H1 (cell line): ENCODE measurements at regions not wholly inside any gene's neighbourhood (a gene's known extent, or its start where the extent isn't known, plus 50 kb on each side); places are given as distances from the start of the nearest gene placed in this dataset.

Experiments
- CTCF ChIA-PET: fragments of 300-600 bp; sonication (Branson Sonifier 250); formaldehyde crosslinking; loops from one replicate; lab custom pipeline; 2021; ENCODE audit not compliant: partially characterized antibody; lab: Charles Lee
- POLR2A ChIA-PET: fragments of 300-600 bp; sonication (Branson Sonifier 250); formaldehyde crosslinking; loops from one replicate; lab custom pipeline; 2021; ENCODE audit warnings: inconsistent platforms; ENCODE audit not compliant: partially characterized antibody; lab: Charles Lee
- DNase-seq, 2 experiments: peaks; one replicate each; pipeline versions ENCODE4 v3.0.0 to v3.0.0-alpha.2; 2010 to 2022; ENCODE audit warnings: low spot score in 2 of 2, low read depth in 1 of 2, mixed read lengths in 1 of 2
- FAIRE-seq: peaks from 2 replicates; lab custom pipeline; 2011; peaks lifted over from hg19 to GRCh38; lab: Jason Lieb, UNC
- H2AFZ ChIP-seq: 2 replicates; pipeline ENCODE4 v1.8.1; 2012; ENCODE audit warnings: low read length, inconsistent platforms
- H2AK5ac ChIP-seq: 2 replicates; pipeline ENCODE4 v1.6.1; 2013; ENCODE audit warnings: low read depth, low read length
- H2BK120ac ChIP-seq: replicated peaks from 2 replicates; pipeline ENCODE3; 2013; ENCODE audit warnings: low read depth, low read length, inconsistent platforms
- H2BK12ac ChIP-seq: 2 replicates; pipeline ENCODE4 v1.6.1; 2013; ENCODE audit warnings: low read depth, low read length
- H2BK15ac ChIP-seq: 2 replicates; pipeline ENCODE4 v1.6.1; 2013; ENCODE audit warnings: low read length
- H2BK20ac ChIP-seq: 2 replicates; pipeline ENCODE4 v1.6.1; 2013; ENCODE audit warnings: low read length
- H2BK5ac ChIP-seq: 2 replicates; pipeline ENCODE4 v1.6.1; 2013; ENCODE audit warnings: low read depth, low read length
- H3K14ac ChIP-seq: 2 replicates; pipeline ENCODE4 v1.6.1; 2013; ENCODE audit warnings: inconsistent platforms; ENCODE audit not compliant: insufficient read length
- H3K18ac ChIP-seq: 2 replicates; pipeline ENCODE4 v1.6.1; 2013; ENCODE audit warnings: low read length; ENCODE audit errors: extremely low read depth
- H3K23ac ChIP-seq: 2 replicates; pipeline ENCODE4 v1.6.1; 2013; ENCODE audit warnings: inconsistent platforms; ENCODE audit not compliant: insufficient read length
- H3K23me2 ChIP-seq: 2 replicates; pipeline ENCODE4 v1.6.1; 2013; ENCODE audit warnings: low read depth, low read length
- H3K27ac ChIP-seq: 2 replicates; pipeline ENCODE4 v1.6.1; 2011; ENCODE audit warnings: low read depth, low read length, inconsistent platforms
- H3K27me3 ChIP-seq, 4 experiments: replicated peaks in 1 of 4; 1 replicate in 1 of 4; 2 replicates in 3 of 4; pipeline versions ENCODE4 v1.6.1 to v1.8.1; 2011 to 2013; ENCODE audit warnings: low read length in 3 of 4, mild to moderate bottlenecking in 3 of 4, inconsistent platforms in 2 of 4, mixed read lengths in 2 of 4, moderate library complexity in 1 of 4; ENCODE audit not compliant: control insufficient read depth in 3 of 4, insufficient read depth in 3 of 4; ENCODE audit errors: extremely low read depth in 1 of 4
- H3K36me3 ChIP-seq, 4 experiments: 2 replicates each; pipeline versions ENCODE4 v1.6.1 to v1.8.1; 2011 to 2013; ENCODE audit warnings: mild to moderate bottlenecking in 4 of 4, low read length in 3 of 4, moderate library complexity in 2 of 4, control low read depth in 1 of 4, inconsistent platforms in 1 of 4; ENCODE audit not compliant: insufficient read depth in 4 of 4, control insufficient read depth in 2 of 4
- H3K4ac ChIP-seq: replicated peaks from 2 replicates; pipeline ENCODE3; 2013; ENCODE audit warnings: low read length, low read depth, mixed read lengths, inconsistent platforms; ENCODE audit not compliant: insufficient read length
- H3K4me1 ChIP-seq, 4 experiments: replicated peaks in 1 of 4; 1 replicate in 1 of 4; 2 replicates in 3 of 4; pipeline versions ENCODE4 v1.6.1 to v1.8.1; 2011 to 2013; ENCODE audit warnings: low read length in 3 of 4, inconsistent platforms in 2 of 4, mixed read lengths in 1 of 4; ENCODE audit not compliant: insufficient read depth in 4 of 4, control insufficient read depth in 3 of 4
- H3K4me2 ChIP-seq, 2 experiments: 2 replicates each; pipeline versions ENCODE4 v1.6.1 to v1.8.1; 2011 to 2013; ENCODE audit warnings: low read depth in 2 of 2, low read length in 2 of 2, control low read depth in 1 of 2, inconsistent platforms in 1 of 2, mild to moderate bottlenecking in 1 of 2; ENCODE audit not compliant: insufficient read depth in 1 of 2
- H3K4me3 ChIP-seq, 4 experiments: fragments of 200-600, 300-600 bp in 1 of 4; sonication (generic), shearing (Covaris generic), sonication (Bioruptor Twin) in 1 of 4; 2 replicates each; pipeline versions ENCODE4 v1.5.1 to v1.8.1; 2011 to 2016; ENCODE audit warnings: low read length in 4 of 4, low read depth in 3 of 4, control low read depth in 2 of 4, inconsistent platforms in 2 of 4, mild to moderate bottlenecking in 2 of 4, mixed read lengths in 1 of 4, moderate library complexity in 1 of 4; ENCODE audit not compliant: insufficient read depth in 2 of 4; ENCODE audit errors: extremely low read depth in 1 of 4
- H3K56ac ChIP-seq: replicated peaks from 2 replicates; pipeline ENCODE3; 2013; ENCODE audit warnings: low read depth, mild to moderate bottlenecking, mixed read lengths, low read length, inconsistent platforms; ENCODE audit not compliant: insufficient read length
- H3K79me1 ChIP-seq: 2 replicates; pipeline ENCODE4 v1.6.1; 2013; ENCODE audit warnings: low read depth, low read length, control low read depth
- H3K79me2 ChIP-seq, 2 experiments: 2 replicates each; pipeline versions ENCODE4 v1.6.1 to v1.8.1; 2012 to 2013; ENCODE audit warnings: low read length in 2 of 2, mild to moderate bottlenecking in 2 of 2, inconsistent platforms in 1 of 2; ENCODE audit not compliant: insufficient read depth in 2 of 2, control insufficient read depth in 1 of 2
- H3K9ac ChIP-seq, 4 experiments: replicated peaks in 1 of 4; 1 replicate in 1 of 4; 2 replicates in 3 of 4; pipeline versions ENCODE4 v1.6.1 to v1.8.1; 2011 to 2013; ENCODE audit warnings: low read depth in 3 of 4, low read length in 3 of 4, control low read depth in 2 of 4, mild to moderate bottlenecking in 2 of 4, moderate library complexity in 2 of 4, inconsistent platforms in 1 of 4; ENCODE audit errors: extremely low read depth in 1 of 4
- H3K9me3 ChIP-seq, 2 experiments: 2 replicates each; pipeline versions ENCODE4 v1.6.1 to v1.8.1; 2012 to 2013; ENCODE audit warnings: mild to moderate bottlenecking in 2 of 2, moderate library complexity in 2 of 2, control low read depth in 1 of 2, inconsistent platforms in 1 of 2, low read depth in 1 of 2, low read length in 1 of 2, mixed read lengths in 1 of 2; ENCODE audit not compliant: insufficient read depth in 2 of 2
- H4K20me1 ChIP-seq, 2 experiments: replicated peaks in 1 of 2; 2 replicates each; pipeline versions ENCODE3 to v1.8.1; 2011 to 2013; ENCODE audit warnings: inconsistent platforms in 2 of 2, low read length in 2 of 2, mild to moderate bottlenecking in 1 of 2; ENCODE audit not compliant: insufficient read depth in 2 of 2, control insufficient read depth in 1 of 2
- H4K5ac ChIP-seq: 2 replicates; pipeline ENCODE4 v1.6.1; 2013; ENCODE audit warnings: low read length, low read depth, mixed read lengths, inconsistent platforms; ENCODE audit not compliant: insufficient read length
- H4K8ac ChIP-seq: 2 replicates; pipeline ENCODE4 v1.8.0; 2013; ENCODE audit warnings: mild to moderate bottlenecking, moderate library complexity, low read length, inconsistent platforms; ENCODE audit not compliant: insufficient read depth; ENCODE audit errors: extremely low read depth
- H4K91ac ChIP-seq: replicated peaks from 2 replicates; pipeline ENCODE3; 2013; ENCODE audit warnings: low read length, mixed read lengths, inconsistent platforms; ENCODE audit not compliant: insufficient read length
- ASH2L ChIP-seq: fragments of 200-600, 300-600 bp; sonication (generic); IDR thresholded peaks from one replicate; pipeline ENCODE4 v1.7.1; 2017; ENCODE audit warnings: low read length
- CBX8 ChIP-seq: fragments of 300-800, 300-1000 bp; sonication (generic); IDR thresholded peaks from 2 replicates; pipeline ENCODE4 v1.7.1; 2016; ENCODE audit warnings: low read depth, low read length, borderline replicate concordance
- CEBPB ChIP-seq: IDR thresholded peaks from 2 replicates; pipeline ENCODE4 v1.6.1; 2012; ENCODE audit warnings: low read depth, low read length
- CTCF ChIP-seq, 3 experiments: IDR thresholded peaks; 1 replicate in 2 of 3; 2 replicates in 1 of 3; pipeline versions ENCODE4 v1.5.1 to v1.6.1; 2011; ENCODE audit warnings: low read length in 3 of 3, mild to moderate bottlenecking in 3 of 3, inconsistent platforms in 2 of 3, low read depth in 1 of 3, moderate library complexity in 1 of 3; ENCODE audit not compliant: insufficient read depth in 1 of 3; ENCODE audit errors: control extremely low read depth in 1 of 3
- GABPA ChIP-seq: IDR thresholded peaks from 2 replicates; pipeline ENCODE4 v1.6.1; 2011; ENCODE audit warnings: mild to moderate bottlenecking, low read length, moderate library complexity, borderline replicate concordance; ENCODE audit not compliant: insufficient read depth
- GTF2F1 ChIP-seq: IDR thresholded peaks from 2 replicates; pipeline ENCODE4 v1.6.1; 2012; ENCODE audit warnings: low read depth, low read length, improper control_type of control experiment, borderline replicate concordance
- JUND ChIP-seq: IDR thresholded peaks from 2 replicates; pipeline ENCODE4 v1.6.1; 2011; ENCODE audit warnings: mild to moderate bottlenecking, improper control_type of control experiment, low read length
- SIX5 ChIP-seq: IDR thresholded peaks from 2 replicates; pipeline ENCODE4 v1.6.1; 2011; ENCODE audit warnings: mild to moderate bottlenecking, low read depth, low read length
- SP2 ChIP-seq: IDR thresholded peaks from 2 replicates; pipeline ENCODE4 v1.6.1; 2012; ENCODE audit warnings: mild to moderate bottlenecking, low read length, inconsistent platforms
- SRF ChIP-seq: IDR thresholded peaks from 2 replicates; pipeline ENCODE4 v1.6.1; 2011; ENCODE audit warnings: mild to moderate bottlenecking, low read depth, low read length, moderate library complexity
- ZNF274 ChIP-seq: IDR thresholded peaks from 2 replicates; pipeline ENCODE4 v1.7.0; 2012; ENCODE audit warnings: low read length, borderline replicate concordance; ENCODE audit errors: extremely low read depth
- WGBS, 2 experiments: shearing (Covaris generic) in 1 of 2; methylation state at CpG; one replicate each; pipeline versions ENCODE4 v1.1.6 to v1.1.7; 2013 to 2015; ENCODE audit warnings: low lambda C conversion rate in 2 of 2, mixed read lengths in 2 of 2, inconsistent platforms in 1 of 2, low coverage in 1 of 2, missing lambda C conversion rate in 1 of 2; ENCODE audit not compliant: insufficient replicate concordance in 2 of 2, insufficient coverage in 1 of 2, insufficient read length in 1 of 2; ENCODE audit errors: extremely low coverage in 1 of 2, missing lambda C conversion rate in 1 of 2; 5-methylcytosine and 5-hydroxymethylcytosine counted together

GRCh38 chr3:180828001-180828720, 84.3 kb upstream of the FXR1 start:
- H3K27me3 ChIP-seq: no peaks in the 10 kb centered on the region
- no peak overlapping the region for H3K23ac ChIP-seq
- no peak overlapping the region for H2BK20ac ChIP-seq
- FAIRE-seq (no peak), DNase-seq (no peak)
- no peak overlapping the region for H3K4ac ChIP-seq
- no peaks in the 10 kb centered on the region for H3K79me1 ChIP-seq
- no peak overlapping the region for H2AK5ac ChIP-seq
- H2BK120ac ChIP-seq: no peak overlapping the region
- no peaks in the 10 kb centered on the region for H3K79me2 ChIP-seq
- ChIA-PET CTCF (interaction anchor here (1.2 to 1.5 kb wide), 2 partner anchors 14 to 27 kb away, joined by 3 read pairs; no protein-coding TSS in a partner anchor), POLR2A (no interaction called here)
- WGBS, 2 experiments: 87% methylated on average over 31 of the region's 36 CpGs; no CpG with 5 or more reads in 1 of the 2 experiments
- no peak overlapping the region for H3K56ac ChIP-seq
- no peak overlapping the region for H3K4me2 ChIP-seq
- H3K14ac ChIP-seq: no peak overlapping the region
- H4K91ac ChIP-seq: no peak overlapping the region
- no peak overlapping the region; the same call in 1 of the 2 replicates for H4K8ac ChIP-seq
- H2BK5ac ChIP-seq: no peak overlapping the region
- no peak overlapping the region for H3K4me3 ChIP-seq
- no peaks in the 10 kb centered on the region for H4K20me1 ChIP-seq
- no peak overlapping the region for H2BK12ac ChIP-seq
- H3K9me3 ChIP-seq: no peaks in the 10 kb centered on the region
- no peaks in the 10 kb centered on the region for H3K4me1 ChIP-seq
- H3K36me3 ChIP-seq: no peaks in the 10 kb centered on the region
- H3K27ac ChIP-seq: no peak overlapping the region
- TF ChIP-seq ZNF274 (no peak), CEBPB (no peak), SIX5 (no peak), SP2 (no peak), GTF2F1 (no peak), ASH2L (no peak), JUND (no peak), CBX8 (no peak), GABPA (no peak), CTCF (IDR thresholded peaks at IDR 0.05; ENCODE audit: control extremely low read depth in 1 of 3, insufficient read depth in 1 of 3, low read depth in 1 of 3, low read length in 3 of 3) (no peak), SRF (no peak)
- H2BK15ac ChIP-seq: no peak overlapping the region
- H4K5ac ChIP-seq: no peak overlapping the region
- no peak overlapping the region for H2AFZ ChIP-seq
- no peak overlapping the region for H3K18ac ChIP-seq
- no peak overlapping the region for H3K9ac ChIP-seq
- no peaks in the 10 kb centered on the region for H3K23me2 ChIP-seq
